B cell (primary cell): ENCODE measurements at regions not wholly inside any gene's neighbourhood (a gene's known extent, or its start where the extent isn't known, plus 50 kb on each side); places are given as distances from the start of the nearest gene placed in this dataset.

Experiments
- ATAC-seq: fragments of 200-7000 bp; cut with Tn5 transposase; one replicate; pipeline ENCODE4 v1.10.0; 2021; ENCODE audit warnings: low read depth, mild to moderate bottlenecking, moderate number of reproducible peaks, moderate library complexity
- CTCF ChIA-PET: fragments of 350-600 bp; sonication (Branson Sonifier 250); formaldehyde crosslinking; loops from one replicate; lab custom pipeline; 2021; ENCODE audit warnings: antibody characterized with exemption, inconsistent platforms; lab: Charles Lee
- POLR2A ChIA-PET: fragments of 350-600 bp; sonication (Branson Sonifier 250); formaldehyde crosslinking; loops from one replicate; lab custom pipeline; 2021; ENCODE audit warnings: antibody characterized with exemption; lab: Charles Lee
- DNase-seq: peaks from one replicate; pipeline ENCODE4 v3.0.0; 2013
- H2AFZ ChIP-seq: 2 replicates; pipeline ENCODE4 v1.6.1; 2012; ENCODE audit warnings: mild to moderate bottlenecking, low read depth, low read length; ENCODE audit not compliant: insufficient read depth, poor library complexity, severe bottlenecking
- H3K27ac ChIP-seq, 2 donors: 1 replicate in 1 of 2; 2 replicates in 1 of 2; pipeline ENCODE4 v1.5.1; 2012 to 2013; ENCODE audit warnings: low read length in 2 of 2, mild to moderate bottlenecking in 2 of 2, moderate library complexity in 1 of 2
- H3K27me3 ChIP-seq, 4 experiments: fragments of 200-600 bp in 1 of 4; sonication (generic) in 1 of 4; replicated peaks in 1 of 4; 1 replicate in 2 of 4; 2 replicates in 2 of 4; pipeline versions ENCODE4 v1.6.1 to v1.7.0; 2013 to 2016; ENCODE audit warnings: low read length in 3 of 4, mild to moderate bottlenecking in 2 of 4, mixed read lengths in 1 of 4, moderate library complexity in 1 of 4; ENCODE audit not compliant: insufficient read depth in 4 of 4, control insufficient read depth in 3 of 4; ENCODE audit errors: control extremely low read depth in 1 of 4
- H3K36me3 ChIP-seq, 2 experiments: replicated peaks in 1 of 2; 1 replicate in 1 of 2; 2 replicates in 1 of 2; pipeline versions ENCODE4 v1.6.1 to v1.7.1; 2013; ENCODE audit warnings: low read length in 1 of 2; ENCODE audit not compliant: insufficient read depth in 2 of 2, control insufficient read depth in 1 of 2; ENCODE audit errors: control extremely low read depth in 1 of 2, extremely low read depth in 1 of 2
- H3K4me1 ChIP-seq, 2 donors: fragments of 200-600 bp in 1 of 2; sonication (generic) in 1 of 2; 1 replicate in 1 of 2; 2 replicates in 1 of 2; pipeline versions ENCODE4 v1.5.1 to v1.6.1; 2013 to 2017; ENCODE audit warnings: low read length in 2 of 2; ENCODE audit not compliant: control insufficient read depth in 2 of 2, insufficient read depth in 2 of 2
- H3K4me2 ChIP-seq: replicated peaks from 2 replicates; pipeline ENCODE3; 2012; ENCODE audit warnings: mild to moderate bottlenecking, low read depth, low read length; ENCODE audit not compliant: poor library complexity, severe bottlenecking
- H3K4me3 ChIP-seq, 5 experiments: fragments of 200-600 bp in 1 of 5; sonication (generic) in 1 of 5; 1 replicate in 3 of 5; 2 replicates in 2 of 5; pipeline versions ENCODE4 v1.5.1 to v1.7.0; 2011 to 2016; ENCODE audit warnings: low read length in 4 of 5, mild to moderate bottlenecking in 4 of 5, low read depth in 2 of 5, control low read depth in 1 of 5, moderate library complexity in 1 of 5; ENCODE audit not compliant: insufficient read depth in 1 of 5; ENCODE audit errors: control extremely low read depth in 1 of 5, extremely low read depth in 1 of 5
- H3K79me2 ChIP-seq: fragments of 200-600 bp; sonication (generic); one replicate; pipeline ENCODE4 v1.6.0; 2016; ENCODE audit warnings: low read length; ENCODE audit not compliant: control insufficient read depth, insufficient read depth
- H3K9ac ChIP-seq: fragments of 200-600 bp; sonication (generic); 2 replicates; pipeline ENCODE4 v1.6.1; 2017; ENCODE audit warnings: mild to moderate bottlenecking, low read length, moderate library complexity
- H3K9me3 ChIP-seq, 3 donors: one replicate each; pipeline versions ENCODE4 v1.6.1 to v1.7.1; 2013; ENCODE audit warnings: low read length in 2 of 3; ENCODE audit not compliant: control insufficient read depth in 2 of 3, insufficient read depth in 1 of 3; ENCODE audit errors: control extremely low read depth in 1 of 3
- H4K20me1 ChIP-seq: 2 replicates; pipeline ENCODE4 v1.6.0; 2012; ENCODE audit warnings: mild to moderate bottlenecking, low read length; ENCODE audit not compliant: insufficient read depth, control insufficient read depth, poor library complexity, severe bottlenecking
- H3K27ac Mint-ChIP-seq: one replicate; pipeline ENCODE4 v1.8.0; 2021; ENCODE audit warnings: mixed read lengths
- H3K27me3 Mint-ChIP-seq: one replicate; pipeline ENCODE4 v1.8.0; 2021; ENCODE audit warnings: mixed read lengths
- H3K4me1 Mint-ChIP-seq: one replicate; pipeline ENCODE4 v1.8.0; 2021; ENCODE audit warnings: mixed read lengths
- H3K4me3 Mint-ChIP-seq: one replicate; pipeline ENCODE4 v1.8.0; 2021; ENCODE audit warnings: mixed read lengths
- H3K9me3 Mint-ChIP-seq: one replicate; pipeline ENCODE4 v1.8.0; 2022; ENCODE audit warnings: mixed read lengths; ENCODE audit not compliant: insufficient read depth
- EZH2 ChIP-seq: IDR thresholded peaks from 2 replicates; pipeline ENCODE4 v1.6.1; 2012; ENCODE audit warnings: borderline replicate concordance, low read depth, mild to moderate bottlenecking, moderate library complexity, low read length; ENCODE audit not compliant: insufficient read depth, poor library complexity, severe bottlenecking
- WGBS: methylation state at CpG from one replicate; pipeline ENCODE4 v1.1.5; 2013; ENCODE audit warnings: missing lambda C conversion rate; ENCODE audit not compliant: insufficient coverage; 5-methylcytosine and 5-hydroxymethylcytosine counted together
- intact Hi-C: fragments of 100-400 bp; cut with micrococcal nuclease; formaldehyde crosslinking; loops from one replicate; pipeline ENCODE4 v1.10.0; 2022
- TF ChIP-seq, protein P1 (sequence below): fragments of 200-600 bp; IDR thresholded peaks from one replicate; pipeline ENCODE4 v1.8.0; 2022; ENCODE audit warnings: antibody characterized with exemption, mild to moderate bottlenecking

GRCh38 chr20:39133201-39133600 is 171.1 kb downstream of the DHX35 start:
- no peaks in the 10 kb centered on the region for H3K4me1 ChIP-seq
- H3K79me2 ChIP-seq = no peaks in the 10 kb centered on the region
- no peaks in the 10 kb centered on the region for H4K20me1 ChIP-seq
- no peaks in the 10 kb centered on the region for H3K36me3 ChIP-seq
- H2AFZ ChIP-seq = no peak overlapping the region
- H3K4me3 ChIP-seq = no peak overlapping the region
- TF ChIP-seq, protein P1, sequence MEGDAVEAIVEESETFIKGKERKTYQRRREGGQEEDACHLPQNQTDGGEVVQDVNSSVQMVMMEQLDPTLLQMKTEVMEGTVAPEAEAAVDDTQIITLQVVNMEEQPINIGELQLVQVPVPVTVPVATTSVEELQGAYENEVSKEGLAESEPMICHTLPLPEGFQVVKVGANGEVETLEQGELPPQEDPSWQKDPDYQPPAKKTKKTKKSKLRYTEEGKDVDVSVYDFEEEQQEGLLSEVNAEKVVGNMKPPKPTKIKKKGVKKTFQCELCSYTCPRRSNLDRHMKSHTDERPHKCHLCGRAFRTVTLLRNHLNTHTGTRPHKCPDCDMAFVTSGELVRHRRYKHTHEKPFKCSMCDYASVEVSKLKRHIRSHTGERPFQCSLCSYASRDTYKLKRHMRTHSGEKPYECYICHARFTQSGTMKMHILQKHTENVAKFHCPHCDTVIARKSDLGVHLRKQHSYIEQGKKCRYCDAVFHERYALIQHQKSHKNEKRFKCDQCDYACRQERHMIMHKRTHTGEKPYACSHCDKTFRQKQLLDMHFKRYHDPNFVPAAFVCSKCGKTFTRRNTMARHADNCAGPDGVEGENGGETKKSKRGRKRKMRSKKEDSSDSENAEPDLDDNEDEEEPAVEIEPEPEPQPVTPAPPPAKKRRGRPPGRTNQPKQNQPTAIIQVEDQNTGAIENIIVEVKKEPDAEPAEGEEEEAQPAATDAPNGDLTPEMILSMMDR = no peak
- TF ChIP-seq EZH2 = no peak
- H3K4me1 Mint-ChIP-seq = no peaks in the 10 kb centered on the region
- no peaks in the 10 kb centered on the region for H3K9me3 ChIP-seq
- 93% methylated on average over 4 of the region's 4 CpGs for WGBS
- H3K9ac ChIP-seq = no peak overlapping the region
- ChIA-PET POLR2A (no interaction called here), CTCF (no interaction called here)
- no peaks in the 10 kb centered on the region for H3K9me3 Mint-ChIP-seq
- no peak overlapping the region for H3K4me2 ChIP-seq
- DNase-seq (no peak), ATAC-seq (no peak)
- H3K27me3 ChIP-seq = peaks cover 0 to 4% (median 0%) of the 10 kb centered on the region in 4 experiments
- peaks cover 13% of the 10 kb centered on the region for H3K27me3 Mint-ChIP-seq
- intact Hi-C loops = no loop called here
- no peak overlapping the region for H3K4me3 Mint-ChIP-seq
- H3K27ac ChIP-seq = no peak overlapping the region
- no peak overlapping the region for H3K27ac Mint-ChIP-seq

DNA sequence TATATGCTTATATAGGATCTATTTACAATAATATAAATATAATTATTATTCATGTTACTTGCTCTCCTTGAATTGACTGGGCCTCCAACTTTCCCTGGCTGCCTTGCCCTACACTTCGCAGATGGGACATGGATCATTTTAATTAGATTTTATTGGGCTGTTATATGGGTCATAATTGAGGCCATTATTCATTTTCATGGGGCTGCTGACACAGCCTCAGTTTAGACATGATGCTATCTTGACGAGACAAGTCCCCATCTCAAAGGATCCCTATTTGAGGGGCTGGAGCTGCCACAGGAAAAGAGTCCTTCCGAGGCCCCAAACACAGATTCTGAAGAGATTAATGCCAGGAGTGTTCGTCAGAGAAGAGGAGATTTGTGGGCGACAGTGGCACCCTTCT is 170.4 kb downstream of the DHX35 start:
- ChIA-PET CTCF (no interaction called here), POLR2A (no interaction called here)
- Histone ChIP-seq H3K9ac (no peak overlapping the region), H3K36me3 (no peaks in the 10 kb centered on the region), H3K27ac (no peak overlapping the region), H3K27me3 (peaks cover 0 to 4% (median 0%) of the 10 kb centered on the region in 4 experiments), H4K20me1 (no peaks in the 10 kb centered on the region), H3K79me2 (no peaks in the 10 kb centered on the region), H3K9me3 (no peaks in the 10 kb centered on the region), H3K4me3 (no peak overlapping the region), H2AFZ (no peak overlapping the region), H3K4me2 (no peak overlapping the region), H3K4me1 (no peaks in the 10 kb centered on the region)
- H3K4me3 Mint-ChIP-seq = no peak overlapping the region
- TF ChIP-seq, protein P1 = no peak
- no peak for TF ChIP-seq EZH2
- intact Hi-C loops = no loop called here
- DNase-seq (no peak), ATAC-seq (no peak)
- H3K4me1 Mint-ChIP-seq = no peaks in the 10 kb centered on the region
- 97% methylated on average over 4 of the region's 5 CpGs for WGBS
- H3K27me3 Mint-ChIP-seq = peaks cover 13% of the 10 kb centered on the region
- H3K27ac Mint-ChIP-seq = no peak overlapping the region
- H3K9me3 Mint-ChIP-seq = no peaks in the 10 kb centered on the region
